ENCODE measurements at regions not wholly inside any gene's neighbourhood (a gene's known extent, or its start where the extent isn't known, plus 50 kb on each side); places are given as distances from the start of the nearest gene placed in this dataset.
"Not testable (repeated sequence)": the region's sequence is repeated elsewhere in the genome, so short reads cannot be mapped to it uniquely, and the experiment has no call there.

DNA sequence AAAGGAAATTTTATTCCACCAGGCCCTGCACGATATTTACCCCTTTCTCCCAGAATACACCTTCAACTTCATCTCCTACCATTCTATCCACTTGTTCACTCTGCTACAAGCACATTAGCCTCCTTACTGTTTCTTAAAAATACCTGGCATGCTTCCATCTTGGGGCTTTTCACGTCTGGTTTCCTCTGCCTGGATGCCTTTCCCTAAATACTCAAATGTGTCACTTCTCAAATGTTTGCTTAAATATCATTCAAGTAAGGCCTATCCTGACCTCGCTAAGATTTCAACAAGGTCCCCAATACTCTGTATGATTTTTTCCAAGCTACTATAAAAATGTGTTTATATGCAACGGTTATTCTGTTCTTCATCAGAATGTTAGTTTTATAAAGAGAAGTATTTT is 433.0 kb upstream of the CHAC2 start:
- TF ChIP-seq, protein P1, sequence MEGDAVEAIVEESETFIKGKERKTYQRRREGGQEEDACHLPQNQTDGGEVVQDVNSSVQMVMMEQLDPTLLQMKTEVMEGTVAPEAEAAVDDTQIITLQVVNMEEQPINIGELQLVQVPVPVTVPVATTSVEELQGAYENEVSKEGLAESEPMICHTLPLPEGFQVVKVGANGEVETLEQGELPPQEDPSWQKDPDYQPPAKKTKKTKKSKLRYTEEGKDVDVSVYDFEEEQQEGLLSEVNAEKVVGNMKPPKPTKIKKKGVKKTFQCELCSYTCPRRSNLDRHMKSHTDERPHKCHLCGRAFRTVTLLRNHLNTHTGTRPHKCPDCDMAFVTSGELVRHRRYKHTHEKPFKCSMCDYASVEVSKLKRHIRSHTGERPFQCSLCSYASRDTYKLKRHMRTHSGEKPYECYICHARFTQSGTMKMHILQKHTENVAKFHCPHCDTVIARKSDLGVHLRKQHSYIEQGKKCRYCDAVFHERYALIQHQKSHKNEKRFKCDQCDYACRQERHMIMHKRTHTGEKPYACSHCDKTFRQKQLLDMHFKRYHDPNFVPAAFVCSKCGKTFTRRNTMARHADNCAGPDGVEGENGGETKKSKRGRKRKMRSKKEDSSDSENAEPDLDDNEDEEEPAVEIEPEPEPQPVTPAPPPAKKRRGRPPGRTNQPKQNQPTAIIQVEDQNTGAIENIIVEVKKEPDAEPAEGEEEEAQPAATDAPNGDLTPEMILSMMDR (IDR thresholded peaks at IDR 0.05), result no peak
- no peak for TF ChIP-seq POLR2A (IDR thresholded peaks at IDR 0.05)
- H3K4me1 ChIP-seq, result no peaks in the 10 kb centered on the region
- no peaks in the 10 kb centered on the region for H3K36me3 ChIP-seq
- no peaks in the 10 kb centered on the region for H3K27me3 ChIP-seq
- no peaks in the 10 kb centered on the region for H3K9me3 ChIP-seq
- H3K4me3 ChIP-seq, result no peak overlapping the region
- no peak overlapping the region for H3K27ac ChIP-seq
- DNase-seq, result no peak

DNA sequence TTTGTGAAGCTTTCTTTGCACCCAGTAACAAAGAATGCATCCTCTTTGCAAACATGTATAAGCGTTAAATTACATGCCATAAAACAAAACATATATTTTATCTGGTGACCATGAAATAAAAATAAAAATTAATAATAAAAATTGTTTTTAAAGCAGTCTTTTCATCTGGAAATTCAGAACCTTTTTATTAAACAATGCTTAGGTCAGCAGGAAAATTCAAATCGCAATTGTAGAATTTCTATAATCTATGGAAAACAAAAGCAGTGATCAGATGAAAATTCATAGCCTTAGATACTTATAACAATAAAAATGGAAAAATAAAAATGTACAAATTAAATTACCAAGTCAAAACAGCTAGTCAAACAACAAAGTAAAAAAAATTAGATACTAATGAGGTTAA is 435.9 kb upstream of the CHAC2 start:
- H3K27me3 ChIP-seq, result no peaks in the 10 kb centered on the region
- no peaks in the 10 kb centered on the region for H3K9me3 ChIP-seq
- DNase-seq, result no peak
- TF ChIP-seq, protein P1 (IDR thresholded peaks at IDR 0.05), result no peak
- no peak for TF ChIP-seq POLR2A (IDR thresholded peaks at IDR 0.05)
- no peaks in the 10 kb centered on the region for H3K4me1 ChIP-seq
- H3K4me3 ChIP-seq, result no peak overlapping the region
- H3K27ac ChIP-seq, result no peak overlapping the region
- H3K36me3 ChIP-seq, result no peaks in the 10 kb centered on the region

DNA sequence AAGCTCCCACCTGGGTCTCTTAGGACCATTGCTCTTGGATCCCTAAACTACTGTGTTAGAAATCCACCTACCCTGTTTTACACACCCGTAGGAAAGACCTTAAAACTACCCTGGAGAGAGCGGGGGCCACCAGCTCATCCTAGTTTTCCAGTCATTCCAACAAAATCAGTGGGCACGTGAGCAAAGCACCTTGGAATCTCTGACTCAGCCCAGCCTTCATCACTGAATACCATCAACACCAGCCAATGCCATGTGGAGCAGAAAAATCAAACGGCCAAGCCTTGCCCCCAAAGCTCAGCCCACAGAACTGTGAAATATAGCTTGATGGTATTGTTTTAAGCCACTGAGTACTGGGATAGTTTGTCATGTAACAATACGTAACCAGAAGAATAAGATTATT is 449.7 kb upstream of the CHAC2 start:
- Histone ChIP-seq H3K4me3 (no peak overlapping the region), H3K9me3 (no peaks in the 10 kb centered on the region), H3K36me3 (no peaks in the 10 kb centered on the region), H3K4me1 (no peaks in the 10 kb centered on the region), H3K27ac (no peak overlapping the region), H3K27me3 (no peaks in the 10 kb centered on the region)
- no peak for DNase-seq
- TF ChIP-seq, protein P1 (IDR thresholded peaks at IDR 0.05), result no peak
- TF ChIP-seq POLR2A (IDR thresholded peaks at IDR 0.05), result no peak

DNA sequence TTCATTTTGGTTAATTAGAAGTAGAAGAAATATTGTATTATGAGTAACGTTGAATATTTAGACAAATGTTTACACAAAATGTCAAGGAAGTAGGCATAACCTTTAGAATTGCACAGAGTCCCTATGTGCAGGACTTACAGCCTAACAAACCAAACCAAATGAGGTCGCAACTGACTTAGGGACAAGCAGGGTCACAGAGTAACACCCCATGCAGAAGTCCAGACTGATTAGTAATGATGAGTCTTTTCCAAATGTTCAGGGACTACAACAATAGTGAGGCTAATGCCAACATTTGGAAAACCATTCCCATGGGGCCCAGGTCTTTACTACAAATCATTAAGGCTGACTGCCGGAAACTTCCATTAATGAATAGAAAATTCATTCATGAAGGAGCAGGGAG is 452.5 kb upstream of the CHAC2 start:
- Histone ChIP-seq H3K9me3 (no peaks in the 10 kb centered on the region), H3K36me3 (no peaks in the 10 kb centered on the region), H3K4me3 (no peak overlapping the region), H3K27me3 (no peaks in the 10 kb centered on the region), H3K4me1 (no peaks in the 10 kb centered on the region), H3K27ac (no peak overlapping the region)
- DNase-seq, result no peak
- TF ChIP-seq, protein P1 (IDR thresholded peaks at IDR 0.05), result no peak
- no peak for TF ChIP-seq POLR2A (IDR thresholded peaks at IDR 0.05)

DNA sequence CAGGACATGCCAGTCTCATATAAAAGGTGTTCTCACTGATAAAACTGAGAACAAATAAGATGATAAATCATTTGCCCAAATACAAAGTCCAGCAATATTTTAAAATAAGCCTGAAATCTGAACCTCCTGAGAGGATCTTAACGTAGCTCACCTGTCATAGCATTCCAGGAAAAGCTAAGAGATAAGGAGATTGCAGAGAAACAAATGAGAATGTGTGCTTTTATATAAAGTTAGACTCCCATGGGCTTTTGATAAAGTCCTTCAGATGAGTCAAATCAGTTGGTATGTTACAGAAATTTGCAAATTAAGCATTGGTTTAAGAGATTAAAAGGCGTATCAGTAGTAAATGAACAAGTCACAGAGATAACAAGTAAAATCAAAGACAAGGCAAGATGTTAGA is 452.9 kb upstream of the CHAC2 start:
- Histone ChIP-seq H3K27ac (no peak overlapping the region), H3K4me3 (no peak overlapping the region), H3K27me3 (no peaks in the 10 kb centered on the region), H3K36me3 (no peaks in the 10 kb centered on the region), H3K9me3 (no peaks in the 10 kb centered on the region), H3K4me1 (no peaks in the 10 kb centered on the region)
- DNase-seq, result no peak
- TF ChIP-seq, protein P1 (IDR thresholded peaks at IDR 0.05), result no peak
- TF ChIP-seq POLR2A (IDR thresholded peaks at IDR 0.05), result no peak

DNA sequence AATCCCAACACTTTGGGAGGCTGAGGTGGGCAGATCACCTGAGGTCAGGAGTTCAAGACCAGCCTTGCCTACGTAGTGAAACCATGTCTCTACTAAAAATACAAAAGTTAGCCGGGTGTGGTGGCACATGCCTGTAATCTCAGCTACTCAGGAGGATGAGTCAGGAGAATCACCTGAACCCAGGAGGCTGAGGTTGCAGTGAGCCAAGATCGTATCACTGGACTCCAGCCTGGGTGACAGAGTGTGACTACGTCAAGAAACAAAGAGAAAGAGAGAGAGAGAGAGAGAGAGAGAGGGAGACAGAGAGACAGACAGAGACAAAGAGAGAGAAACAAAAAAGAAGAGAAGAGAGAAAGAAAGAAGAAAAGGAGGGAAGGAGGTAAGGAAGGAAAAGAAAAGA is 454.0 kb upstream of the CHAC2 start:
- not testable (repeated sequence) for H3K36me3 ChIP-seq, H3K4me3 ChIP-seq, H3K4me1 ChIP-seq, DNase-seq, H3K27ac ChIP-seq, H3K27me3 ChIP-seq, H3K9me3 ChIP-seq

Data from Peyer's patch (tissue), 4 donors.